NCI-H82 (cell line): ENCODE measurements at regions not wholly inside any gene's neighbourhood (a gene's known extent, or its start where the extent isn't known, plus 50 kb on each side); places are given as distances from the start of the nearest gene placed in this dataset.

Experiments used
- DNase-seq: peaks from one replicate; lab custom pipeline; 2025; lab: John Stamatoyannopoulos, UW

- DNase-seq: peak; percentile 8
Measured at GRCh38 chr10:4688601-4689000, 137.4 kb upstream of the AKR1E2 start.

GRCh38 chr10:4688168-4688567 lies 137.8 kb upstream of the AKR1E2 start:
- DNase-seq: no peak

- no peak for DNase-seq
Measured at GRCh38 chr10:4687397-4687796, 138.6 kb upstream of the AKR1E2 start.

GRCh38 chr10:4686644-4686996 lies 139.4 kb upstream of the AKR1E2 start:
- DNase-seq: no peak

GRCh38 chr10:4685904-4686643 lies 139.9 kb upstream of the AKR1E2 start:
- DNase-seq: no peak

GRCh38 chr10:4685491-4685890 lies 140.5 kb upstream of the AKR1E2 start:
- DNase-seq: no peak

GRCh38 chr10:4684434-4684833 lies 141.6 kb upstream of the AKR1E2 start:
- no peak for DNase-seq

- no peak for DNase-seq
Measured at GRCh38 chr10:4683838-4684237, 142.2 kb upstream of the AKR1E2 start.

GRCh38 chr10:4683137-4683536 lies 142.9 kb upstream of the AKR1E2 start:
- no peak for DNase-seq

GRCh38 chr10:4678951-4679671 lies 146.9 kb upstream of the AKR1E2 start:
- DNase-seq: no peak

GRCh38 chr10:4678023-4678950 lies 147.7 kb upstream of the AKR1E2 start:
- no peak for DNase-seq

- DNase-seq: no peak
Measured at GRCh38 chr10:4677296-4678021, 148.5 kb upstream of the AKR1E2 start.

- DNase-seq: no peak
Measured at GRCh38 chr10:4676566-4676965, 149.4 kb upstream of the AKR1E2 start.

GRCh38 chr10:4675808-4676207 lies 150.2 kb upstream of the AKR1E2 start:
- no peak for DNase-seq

- no peak for DNase-seq
Measured at GRCh38 chr10:4673279-4674040, 152.5 kb upstream of the AKR1E2 start.

- DNase-seq: no peak
Measured at GRCh38 chr10:4672201-4672600, 153.8 kb upstream of the AKR1E2 start.

- DNase-seq: no peak
Measured at GRCh38 chr10:4671451-4672145, 154.4 kb upstream of the AKR1E2 start.

- no peak for DNase-seq
Measured at GRCh38 chr10:4670737-4671136, 155.3 kb upstream of the AKR1E2 start.

GRCh38 chr10:4669585-4669984 lies 156.4 kb upstream of the AKR1E2 start:
- no peak for DNase-seq

GRCh38 chr10:4663162-4663992 lies 162.6 kb upstream of the AKR1E2 start:
- DNase-seq: peak; percentile 95
